ENCODE measurements at regions not wholly inside any gene's neighbourhood (a gene's known extent, or its start where the extent isn't known, plus 50 kb on each side); places are given as distances from the start of the nearest gene placed in this dataset.
"Not testable (repeated sequence)": the region's sequence is repeated elsewhere in the genome, so short reads cannot be mapped to it uniquely, and the experiment has no call there.

GRCh38 chr1:18579267-18579666 lies 51.4 kb upstream of the PAX7 start:
- TF ChIP-seq POLR2AphosphoS5 (IDR thresholded peaks at IDR 0.05; ENCODE audit: low read depth); EZH2 (IDR thresholded peaks at IDR 0.05; ENCODE audit: low read depth, unreplicated experiment); CREB1 (CRISPR knock-in tag; IDR thresholded peaks at IDR 0.05; ENCODE audit: low read depth); ZNF331 (CRISPR knock-in tag; IDR thresholded peaks at IDR 0.05; ENCODE audit: low read depth); JUNB (IDR thresholded peaks at IDR 0.05; ENCODE audit: unreplicated experiment); EZH2phosphoT487 (IDR thresholded peaks at IDR 0.05; ENCODE audit: unreplicated experiment); STAT1 (IDR thresholded peaks at IDR 0.05; ENCODE audit: unreplicated experiment); ZNF114 (CRISPR knock-in tag; IDR thresholded peaks at IDR 0.05): not testable (repeated sequence)
- TF ChIP-seq, protein P1, sequence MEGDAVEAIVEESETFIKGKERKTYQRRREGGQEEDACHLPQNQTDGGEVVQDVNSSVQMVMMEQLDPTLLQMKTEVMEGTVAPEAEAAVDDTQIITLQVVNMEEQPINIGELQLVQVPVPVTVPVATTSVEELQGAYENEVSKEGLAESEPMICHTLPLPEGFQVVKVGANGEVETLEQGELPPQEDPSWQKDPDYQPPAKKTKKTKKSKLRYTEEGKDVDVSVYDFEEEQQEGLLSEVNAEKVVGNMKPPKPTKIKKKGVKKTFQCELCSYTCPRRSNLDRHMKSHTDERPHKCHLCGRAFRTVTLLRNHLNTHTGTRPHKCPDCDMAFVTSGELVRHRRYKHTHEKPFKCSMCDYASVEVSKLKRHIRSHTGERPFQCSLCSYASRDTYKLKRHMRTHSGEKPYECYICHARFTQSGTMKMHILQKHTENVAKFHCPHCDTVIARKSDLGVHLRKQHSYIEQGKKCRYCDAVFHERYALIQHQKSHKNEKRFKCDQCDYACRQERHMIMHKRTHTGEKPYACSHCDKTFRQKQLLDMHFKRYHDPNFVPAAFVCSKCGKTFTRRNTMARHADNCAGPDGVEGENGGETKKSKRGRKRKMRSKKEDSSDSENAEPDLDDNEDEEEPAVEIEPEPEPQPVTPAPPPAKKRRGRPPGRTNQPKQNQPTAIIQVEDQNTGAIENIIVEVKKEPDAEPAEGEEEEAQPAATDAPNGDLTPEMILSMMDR (conservative IDR thresholded peaks at IDR 0.05; ENCODE audit: low read depth in 2 of 2), result not testable (repeated sequence)
- TF ChIP-seq, protein P2, sequence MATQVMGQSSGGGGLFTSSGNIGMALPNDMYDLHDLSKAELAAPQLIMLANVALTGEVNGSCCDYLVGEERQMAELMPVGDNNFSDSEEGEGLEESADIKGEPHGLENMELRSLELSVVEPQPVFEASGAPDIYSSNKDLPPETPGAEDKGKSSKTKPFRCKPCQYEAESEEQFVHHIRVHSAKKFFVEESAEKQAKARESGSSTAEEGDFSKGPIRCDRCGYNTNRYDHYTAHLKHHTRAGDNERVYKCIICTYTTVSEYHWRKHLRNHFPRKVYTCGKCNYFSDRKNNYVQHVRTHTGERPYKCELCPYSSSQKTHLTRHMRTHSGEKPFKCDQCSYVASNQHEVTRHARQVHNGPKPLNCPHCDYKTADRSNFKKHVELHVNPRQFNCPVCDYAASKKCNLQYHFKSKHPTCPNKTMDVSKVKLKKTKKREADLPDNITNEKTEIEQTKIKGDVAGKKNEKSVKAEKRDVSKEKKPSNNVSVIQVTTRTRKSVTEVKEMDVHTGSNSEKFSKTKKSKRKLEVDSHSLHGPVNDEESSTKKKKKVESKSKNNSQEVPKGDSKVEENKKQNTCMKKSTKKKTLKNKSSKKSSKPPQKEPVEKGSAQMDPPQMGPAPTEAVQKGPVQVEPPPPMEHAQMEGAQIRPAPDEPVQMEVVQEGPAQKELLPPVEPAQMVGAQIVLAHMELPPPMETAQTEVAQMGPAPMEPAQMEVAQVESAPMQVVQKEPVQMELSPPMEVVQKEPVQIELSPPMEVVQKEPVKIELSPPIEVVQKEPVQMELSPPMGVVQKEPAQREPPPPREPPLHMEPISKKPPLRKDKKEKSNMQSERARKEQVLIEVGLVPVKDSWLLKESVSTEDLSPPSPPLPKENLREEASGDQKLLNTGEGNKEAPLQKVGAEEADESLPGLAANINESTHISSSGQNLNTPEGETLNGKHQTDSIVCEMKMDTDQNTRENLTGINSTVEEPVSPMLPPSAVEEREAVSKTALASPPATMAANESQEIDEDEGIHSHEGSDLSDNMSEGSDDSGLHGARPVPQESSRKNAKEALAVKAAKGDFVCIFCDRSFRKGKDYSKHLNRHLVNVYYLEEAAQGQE (IDR thresholded peaks at IDR 0.05; ENCODE audit: unreplicated experiment), result not testable (repeated sequence)
- TF ChIP-seq, protein P3, sequence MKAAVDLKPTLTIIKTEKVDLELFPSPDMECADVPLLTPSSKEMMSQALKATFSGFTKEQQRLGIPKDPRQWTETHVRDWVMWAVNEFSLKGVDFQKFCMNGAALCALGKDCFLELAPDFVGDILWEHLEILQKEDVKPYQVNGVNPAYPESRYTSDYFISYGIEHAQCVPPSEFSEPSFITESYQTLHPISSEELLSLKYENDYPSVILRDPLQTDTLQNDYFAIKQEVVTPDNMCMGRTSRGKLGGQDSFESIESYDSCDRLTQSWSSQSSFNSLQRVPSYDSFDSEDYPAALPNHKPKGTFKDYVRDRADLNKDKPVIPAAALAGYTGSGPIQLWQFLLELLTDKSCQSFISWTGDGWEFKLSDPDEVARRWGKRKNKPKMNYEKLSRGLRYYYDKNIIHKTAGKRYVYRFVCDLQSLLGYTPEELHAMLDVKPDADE (IDR thresholded peaks at IDR 0.05), result not testable (repeated sequence)
